HEK293 (cell line): ENCODE measurements at regions not wholly inside any gene's neighbourhood (a gene's known extent, or its start where the extent isn't known, plus 50 kb on each side); places are given as distances from the start of the nearest gene placed in this dataset.

ENCODE experiments used
- CTCF ChIA-PET: fragments of 350-600 bp; formaldehyde crosslinking; extraction: SDS; loops from one replicate; lab custom pipeline; 2021; ENCODE audit warnings: antibody characterized with exemption; lab: Yijun Ruan, JAX
- POLR2A ChIA-PET: fragments of 300-600 bp; formaldehyde crosslinking; extraction: SDS; loops from one replicate; lab custom pipeline; 2020; ENCODE audit warnings: antibody characterized with exemption, inconsistent platforms; lab: Yijun Ruan, JAX
- H3K27ac ChIP-seq: fragments of 200-500 bp; sonication (Bioruptor generic); 2 replicates; pipeline ENCODE4 v1.5.1; 2014; ENCODE audit warnings: low read depth, low read length, control low read depth, inconsistent platforms; ENCODE audit errors: extremely low read depth
- H3K36me3 ChIP-seq, 2 experiments: fragments of 200-500 bp in 1 of 2; sonication (Bioruptor generic) in 1 of 2; 1 replicate in 1 of 2; 2 replicates in 1 of 2; pipeline ENCODE4 v1.5.1; 2014 to 2017; ENCODE audit warnings: inconsistent platforms in 2 of 2, low read length in 2 of 2; ENCODE audit not compliant: control insufficient read depth in 2 of 2, insufficient read depth in 1 of 2
- H3K4me1 ChIP-seq: fragments of 200-500 bp; sonication (Bioruptor generic); 2 replicates; pipeline ENCODE4 v1.5.1; 2014; ENCODE audit warnings: mild to moderate bottlenecking, low read length, inconsistent platforms; ENCODE audit not compliant: control insufficient read depth, insufficient read depth
- H3K4me3 ChIP-seq: 2 replicates; pipeline ENCODE4 v1.5.1; 2011; ENCODE audit warnings: low read depth, mild to moderate bottlenecking, control low read depth, low read length, moderate library complexity
- H3K9me3 ChIP-seq: fragments of 200-500 bp; sonication (Bioruptor generic); 2 replicates; pipeline ENCODE4 v1.5.1; 2014; ENCODE audit warnings: low read depth, low read length, inconsistent platforms; ENCODE audit not compliant: control insufficient read depth, insufficient read depth
- ELK4 ChIP-seq: IDR thresholded peaks from 2 replicates; pipeline ENCODE4 v1.6.1; 2011; ENCODE audit warnings: mild to moderate bottlenecking, low read depth, low read length, borderline replicate concordance
- GFI1B ChIP-seq: fragments of 450-650 bp; formaldehyde crosslinking; IDR thresholded peaks from 2 replicates; pipeline ENCODE4 v1.5.1; 2016; ENCODE audit warnings: missing biosample characterization, missing genetic modification characterization
- KLF17 ChIP-seq: fragments of 450-650 bp; formaldehyde crosslinking; IDR thresholded peaks from 2 replicates; pipeline ENCODE4 v1.5.1; 2016; ENCODE audit warnings: missing biosample characterization, missing genetic modification characterization
- MEIS1 ChIP-seq: sonication (generic); formaldehyde crosslinking; IDR thresholded peaks from 2 replicates; pipeline ENCODE4 v1.8.1; 2022; ENCODE audit warnings: missing genetic modification reagents, mild to moderate bottlenecking, borderline replicate concordance
- PRDM1 ChIP-seq: fragments of 450-650 bp; formaldehyde crosslinking; IDR thresholded peaks from 2 replicates; pipeline ENCODE4; 2016; ENCODE audit warnings: missing biosample characterization, missing genetic modification characterization
- SCRT1 ChIP-seq: fragments of 450-650 bp; formaldehyde crosslinking; IDR thresholded peaks from 2 replicates; pipeline ENCODE4 v1.5.1; 2016; ENCODE audit warnings: missing biosample characterization, missing genetic modification characterization, borderline replicate concordance
- YY2 ChIP-seq: fragments of 450-650 bp; formaldehyde crosslinking; IDR thresholded peaks from 2 replicates; pipeline ENCODE4 v1.5.1; 2016; ENCODE audit warnings: missing biosample characterization, missing genetic modification characterization
- ZNF23 ChIP-seq: fragments of 450-650 bp; formaldehyde crosslinking; IDR thresholded peaks from 2 replicates; pipeline ENCODE4 v1.5.1; 2016; ENCODE audit warnings: missing biosample characterization, missing genetic modification characterization, borderline replicate concordance
- ZNF280D ChIP-seq: fragments of 450-650 bp; formaldehyde crosslinking; IDR thresholded peaks from 2 replicates; pipeline ENCODE4 v1.5.1; 2016; ENCODE audit warnings: missing biosample characterization, missing genetic modification characterization
- ZNF335 ChIP-seq: fragments of 450-650 bp; formaldehyde crosslinking; conservative IDR thresholded peaks from 2 replicates; pipeline ENCODE4 v1.5.1; 2016; ENCODE audit warnings: missing biosample characterization, missing genetic modification characterization
- ZNF394 ChIP-seq: fragments of 450-650 bp; formaldehyde crosslinking; IDR thresholded peaks from 2 replicates; pipeline ENCODE4 v1.5.1; 2016; ENCODE audit warnings: missing biosample characterization, missing genetic modification characterization, mild to moderate bottlenecking, moderate library complexity, borderline replicate concordance
- ZNF449 ChIP-seq: fragments of 450-650 bp; formaldehyde crosslinking; IDR thresholded peaks from 2 replicates; pipeline ENCODE4 v1.5.1; 2017; ENCODE audit warnings: missing biosample characterization, mild to moderate bottlenecking, missing genetic modification characterization, moderate library complexity
- ZNF501 ChIP-seq: fragments of 450-650 bp; formaldehyde crosslinking; IDR thresholded peaks from 2 replicates; pipeline ENCODE4 v1.5.1; 2016; ENCODE audit warnings: missing biosample characterization, missing genetic modification characterization
- ZNF521 ChIP-seq: fragments of 450-650 bp; formaldehyde crosslinking; IDR thresholded peaks from 2 replicates; pipeline ENCODE4 v1.5.1; 2017; ENCODE audit warnings: missing biosample characterization, mild to moderate bottlenecking, missing genetic modification characterization
- ZNF549 ChIP-seq: fragments of 450-650 bp; IDR thresholded peaks from 2 replicates; pipeline ENCODE4 v1.5.1; 2018; ENCODE audit warnings: missing biosample characterization, missing genetic modification characterization, mild to moderate bottlenecking, inconsistent platforms, moderate library complexity
- ZNF558 ChIP-seq: fragments of 450-650 bp; formaldehyde crosslinking; IDR thresholded peaks from 2 replicates; pipeline ENCODE4 v1.5.1; 2016; ENCODE audit warnings: missing biosample characterization, missing genetic modification characterization
- ZNF571 ChIP-seq: fragments of 450-650 bp; formaldehyde crosslinking; IDR thresholded peaks from 2 replicates; pipeline ENCODE4 v1.5.0; 2017; ENCODE audit warnings: missing biosample characterization, missing genetic modification characterization
- ZNF830 ChIP-seq: fragments of 450-650 bp; IDR thresholded peaks from 2 replicates; pipeline ENCODE4 v1.5.0; 2018; ENCODE audit warnings: missing biosample characterization, missing genetic modification characterization, low read depth, mild to moderate bottlenecking, moderate library complexity
- ZSCAN5A ChIP-seq: fragments of 450-650 bp; formaldehyde crosslinking; IDR thresholded peaks from 2 replicates; pipeline ENCODE4 v1.5.1; 2016; ENCODE audit warnings: missing biosample characterization, missing genetic modification characterization

GRCh38 chr5:2549900-2550299, 201.6 kb downstream of the IRX2 start:
- no peaks in the 10 kb centered on the region for H3K9me3 ChIP-seq
- no peak for TF ChIP-seq YY2
- no peak for TF ChIP-seq ZNF280D (tag by site-specific recombination)
- TF ChIP-seq ELK4: no peak
- TF ChIP-seq ZNF449 (tag by site-specific recombination): no peak
- TF ChIP-seq ZNF501: no peak
- TF ChIP-seq ZNF394 (tag by site-specific recombination): no peak
- no peak for TF ChIP-seq GFI1B (tag by site-specific recombination)
- TF ChIP-seq MEIS1 (CRISPR knock-in tag): no peak
- TF ChIP-seq ZNF830 (tag by site-specific recombination): no peak
- TF ChIP-seq PRDM1 (tag by site-specific recombination): no peak
- TF ChIP-seq ZNF335 (tag by site-specific recombination): no peak
- no peak for TF ChIP-seq ZNF549 (tag by site-specific recombination)
- no peak for TF ChIP-seq ZNF23 (tag by site-specific recombination)
- TF ChIP-seq ZNF521: no peak
- no peak for TF ChIP-seq ZNF571
- TF ChIP-seq SCRT1: no peak
- TF ChIP-seq KLF17 (tag by site-specific recombination): no peak
- no peak for TF ChIP-seq ZSCAN5A (tag by site-specific recombination)
- no peak for TF ChIP-seq ZNF558 (tag by site-specific recombination)
- TF ChIP-seq, all 188 proteins: peak for 0
- ChIA-PET POLR2A (no interaction called here), CTCF (interaction anchor here (0.6 kb wide), 1 partner anchor 48 kb away, joined by 5 read pairs; no protein-coding TSS in a partner anchor)
- no peaks in the 10 kb centered on the region for H3K4me1 ChIP-seq
- H3K27ac ChIP-seq: no peak overlapping the region
- no peaks in the 10 kb centered on the region for H3K36me3 ChIP-seq
- no peak overlapping the region for H3K4me3 ChIP-seq
